ENCODE measurements at regions not wholly inside any gene's neighbourhood (a gene's known extent, or its start where the extent isn't known, plus 50 kb on each side); places are given as distances from the start of the nearest gene placed in this dataset.

- no peak for TF ChIP-seq CTCF (IDR thresholded peaks at IDR 0.05; ENCODE audit: low read length)
- TF ChIP-seq EZH2 (IDR thresholded peaks at IDR 0.05; ENCODE audit: borderline replicate concordance, low read length) = no peak
Observed at GRCh38 chr10:129411393-129411705, 55.7 kb upstream of the MGMT start.
